Heart left ventricle (tissue), 16 donors: ENCODE measurements at regions not wholly inside any gene's neighbourhood (a gene's known extent, or its start where the extent isn't known, plus 50 kb on each side); places are given as distances from the start of the nearest gene placed in this dataset.

Experiments
- ATAC-seq, 4 donors: fragments of 200-7000 bp; cut with Tn5 transposase; one replicate each; pipeline ENCODE4 v1.9.1; 2020 to 2022; ENCODE audit warnings: moderate library complexity in 4 of 4, mild to moderate bottlenecking in 3 of 4, moderate number of reproducible peaks in 1 of 4
- DNase-seq, 5 donors: peaks; one replicate each; pipeline ENCODE4 v3.0.0-alpha.2; 2020
- H3K27ac ChIP-seq, 12 donors: fragments of 200-600 bp; sonication (generic) in 4 of 12; one replicate each; pipeline versions ENCODE4 v1.5.0 to v1.8.0; 2016 to 2022; ENCODE audit warnings: mild to moderate bottlenecking in 2 of 12
- H3K27me3 ChIP-seq, 9 donors: fragments of 200-600 bp; sonication (generic) in 2 of 9; one replicate each; pipeline versions ENCODE4 v1.5.1 to v1.8.0; 2016 to 2022; ENCODE audit warnings: mild to moderate bottlenecking in 3 of 9
- H3K36me3 ChIP-seq, 9 donors: fragments of 200-600 bp; sonication (generic) in 2 of 9; one replicate each; pipeline versions ENCODE4 v1.5.0 to v1.8.0; 2018 to 2022; ENCODE audit warnings: mild to moderate bottlenecking in 2 of 9
- H3K4me1 ChIP-seq, 12 donors: fragments of 200-600 bp; sonication (generic) in 4 of 12; one replicate each; pipeline versions ENCODE4 v1.5.0 to v1.8.0; 2016 to 2022; ENCODE audit warnings: mild to moderate bottlenecking in 3 of 12
- H3K4me3 ChIP-seq, 12 donors: fragments of 200-600 bp; sonication (generic) in 4 of 12; one replicate each; pipeline versions ENCODE4 v1.5.0 to v1.8.0; 2017 to 2022; ENCODE audit warnings: mild to moderate bottlenecking in 9 of 12, moderate library complexity in 4 of 12
- H3K9me3 ChIP-seq, 12 donors: fragments of 200-600 bp; sonication (generic) in 4 of 12; one replicate each; pipeline versions ENCODE4 v1.5.0 to v1.8.0; 2016 to 2022; ENCODE audit warnings: mild to moderate bottlenecking in 1 of 12
- POLR2A ChIP-seq, 2 donors: fragments of 450-650 bp; IDR thresholded peaks; one replicate each; pipeline ENCODE4 v1.6.1; 2017; ENCODE audit warnings: antibody characterized with exemption in 2 of 2, mild to moderate bottlenecking in 2 of 2, moderate library complexity in 2 of 2
- WGBS, 4 donors: extraction: QIAGEN DNeasy Blood & Tissue Kit in 2 of 4; methylation state at CpG; one replicate each; pipeline versions ENCODE4 v1.1.5 to v1.1.7; 2013 to 2018; 5-methylcytosine and 5-hydroxymethylcytosine counted together
- intact Hi-C, 10 donors: fragments of 100-400 bp; cut with DNase I; formaldehyde crosslinking; loops; one replicate each; pipeline versions ENCODE4 v1.11.1 to v1.14.2; 2022
- TF ChIP-seq, protein P1 (sequence below), 12 donors: fragments of 200-600 bp; sonication (generic) in 4 of 12; IDR thresholded peaks; one replicate each; pipeline versions ENCODE4 v1.5.0 to v1.8.0; 2018 to 2022; ENCODE audit warnings: antibody characterized with exemption in 12 of 12, mild to moderate bottlenecking in 5 of 12
- donor health status: ischemic (EF 13 %, LVEDD 7.1; RV severe dilation, severe dysfunction).
- donor health status: healthy with polysubstance abuse.
- donor health status: DM: no; HTN: yes; CAD: no.
- donor health status: DM: no; HTN: no; CAD: no.
- donor health status: ischemic (EF 25% LVEDD 6.9; RV normal size, moderate dysfunction).
- donor health status: ischemic (EF 25% LVEDD 5.7; RV mildly dilated, moderate dysfunction).
- donor health status: healthy.
- donor health status: DM: yes; HTN: yes; CAD: no.
- donor health status: ischemic (EF 35%, LVEDD 5.7; RV mildly dilated, moderate dysfunction).
- donor health status: nonischemic (EF 11% LVEDD 7.7; RV severe dilation, severe dysfunction).
- donor health status: DM: yes; HTN: yes; CAD: no.
- donor health status: PGD.
- donor health status: ischemic (EF 29% LVEDD 5.4; RV normal size, mild dysfunction).
- donor health status: nonischemic (EF 23%, LVEDD 6.1; RV moderate dilation, normal function).

DNA sequence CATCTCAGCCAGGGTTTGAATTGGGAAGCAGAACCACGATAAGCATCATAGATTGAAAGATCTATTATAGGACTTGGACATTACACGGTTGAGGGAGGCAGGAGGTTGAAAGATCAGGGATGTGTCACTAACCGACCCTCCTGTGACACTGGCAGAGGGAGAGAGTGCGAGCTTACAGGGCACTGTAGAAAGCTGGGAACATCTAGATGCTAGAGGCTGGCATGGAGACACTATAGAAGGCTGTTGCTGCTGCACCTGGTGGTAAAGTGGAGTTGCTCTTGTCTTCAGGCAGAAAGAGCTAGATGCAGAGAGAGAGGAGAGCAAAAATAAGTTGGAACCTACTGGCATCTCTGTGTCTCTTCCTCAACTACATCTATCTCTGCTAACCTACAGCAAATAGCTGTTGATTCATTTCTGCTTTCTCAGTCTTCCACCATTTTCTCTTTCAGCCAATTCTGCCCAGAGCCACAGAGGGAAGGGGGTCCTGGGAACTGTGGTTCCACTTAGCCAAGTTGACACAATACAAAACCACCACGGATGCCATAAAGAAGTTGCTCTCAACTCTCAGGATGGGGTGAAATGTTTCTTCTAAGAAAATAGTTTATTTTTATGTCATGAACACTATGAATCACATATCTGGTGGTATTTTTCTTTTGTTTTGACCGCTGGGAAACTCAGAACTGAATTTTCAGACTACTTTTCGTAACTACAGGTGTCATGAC is 155.9 kb downstream of the ZNF281 start:
- Histone ChIP-seq H3K9me3 (no peaks in the 10 kb centered on the region), H3K4me1 (no peaks in the 10 kb centered on the region), H3K27me3 (no peaks in the 10 kb centered on the region), H3K36me3 (no peaks in the 10 kb centered on the region), H3K4me3 (no peak overlapping the region), H3K27ac (no peak overlapping the region)
- ATAC-seq (no peak), DNase-seq (no peak)
- intact Hi-C loops = no loop called here
- TF ChIP-seq, protein P1, sequence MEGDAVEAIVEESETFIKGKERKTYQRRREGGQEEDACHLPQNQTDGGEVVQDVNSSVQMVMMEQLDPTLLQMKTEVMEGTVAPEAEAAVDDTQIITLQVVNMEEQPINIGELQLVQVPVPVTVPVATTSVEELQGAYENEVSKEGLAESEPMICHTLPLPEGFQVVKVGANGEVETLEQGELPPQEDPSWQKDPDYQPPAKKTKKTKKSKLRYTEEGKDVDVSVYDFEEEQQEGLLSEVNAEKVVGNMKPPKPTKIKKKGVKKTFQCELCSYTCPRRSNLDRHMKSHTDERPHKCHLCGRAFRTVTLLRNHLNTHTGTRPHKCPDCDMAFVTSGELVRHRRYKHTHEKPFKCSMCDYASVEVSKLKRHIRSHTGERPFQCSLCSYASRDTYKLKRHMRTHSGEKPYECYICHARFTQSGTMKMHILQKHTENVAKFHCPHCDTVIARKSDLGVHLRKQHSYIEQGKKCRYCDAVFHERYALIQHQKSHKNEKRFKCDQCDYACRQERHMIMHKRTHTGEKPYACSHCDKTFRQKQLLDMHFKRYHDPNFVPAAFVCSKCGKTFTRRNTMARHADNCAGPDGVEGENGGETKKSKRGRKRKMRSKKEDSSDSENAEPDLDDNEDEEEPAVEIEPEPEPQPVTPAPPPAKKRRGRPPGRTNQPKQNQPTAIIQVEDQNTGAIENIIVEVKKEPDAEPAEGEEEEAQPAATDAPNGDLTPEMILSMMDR (IDR thresholded peaks at IDR 0.05) = no peak
- 86 to 89% (median 87%) methylated on average over 7 of the region's 7 CpGs for WGBS, 4 donors

DNA sequence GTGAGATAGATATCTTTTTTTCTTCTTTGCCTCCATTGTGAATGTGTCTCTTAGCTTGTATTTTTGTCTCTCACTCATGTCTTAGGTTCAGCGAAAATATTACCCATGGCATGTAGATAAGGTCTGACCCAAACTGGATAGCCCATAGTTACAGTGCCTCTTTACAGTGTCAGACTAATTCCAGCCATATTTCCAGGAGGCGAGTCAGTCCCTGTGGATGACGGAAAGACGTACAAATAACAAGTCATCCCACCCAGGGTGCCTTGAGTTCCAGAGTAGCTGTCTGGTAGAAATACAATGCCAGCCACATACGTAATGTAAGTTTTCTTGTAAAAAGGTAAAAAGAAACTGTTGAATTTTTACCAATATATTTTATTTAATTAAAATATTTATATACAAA is 157.3 kb downstream of the ZNF281 start:
- Histone ChIP-seq H3K27me3 (peaks cover 0 to 6% (median 0%) of the 10 kb centered on the region in 9 donors), H3K4me1 (no peaks in the 10 kb centered on the region), H3K4me3 (no peak overlapping the region), H3K36me3 (no peaks in the 10 kb centered on the region), H3K9me3 (no peaks in the 10 kb centered on the region), H3K27ac (no peak overlapping the region)
- ATAC-seq = no peak
- intact Hi-C loops = no loop called here
- TF ChIP-seq, protein P1 (IDR thresholded peaks at IDR 0.05) = no peak
- no peak for TF ChIP-seq POLR2A (IDR thresholded peaks at IDR 0.05)
- whole genome bisulfite sequencing, 4 donors = 80 to 86% (median 81%) methylated on average over 5 of the region's 5 CpGs
- no peak for DNase-seq

GRCh38 chr1:200250469-200250868 is 159.4 kb downstream of the ZNF281 start:
- Histone ChIP-seq H3K4me1 (no peaks in the 10 kb centered on the region), H3K36me3 (no peaks in the 10 kb centered on the region), H3K9me3 (no peaks in the 10 kb centered on the region), H3K4me3 (no peak overlapping the region), H3K27me3 (peaks cover 0 to 11% (median 0%) of the 10 kb centered on the region in 9 donors), H3K27ac (no peak overlapping the region)
- WGBS, 4 donors = 63 to 76% (median 70%) methylated on average over 5 of the region's 5 CpGs
- DNase-seq = no peak
- TF ChIP-seq, protein P1 (IDR thresholded peaks at IDR 0.05) = no peak
- no peak for TF ChIP-seq POLR2A (IDR thresholded peaks at IDR 0.05)
- ATAC-seq = no peak
- intact Hi-C loops = no loop called here

GRCh38 chr1:200248541-200248940 is 161.3 kb downstream of the ZNF281 start:
- Histone ChIP-seq H3K27me3 (peaks cover 0 to 11% (median 0%) of the 10 kb centered on the region in 9 donors), H3K27ac (no peak overlapping the region), H3K9me3 (no peaks in the 10 kb centered on the region), H3K4me3 (no peak overlapping the region), H3K36me3 (no peaks in the 10 kb centered on the region), H3K4me1 (no peaks in the 10 kb centered on the region)
- TF ChIP-seq, protein P1 (IDR thresholded peaks at IDR 0.05) = no peak
- TF ChIP-seq POLR2A (IDR thresholded peaks at IDR 0.05) = no peak
- intact Hi-C loops = no loop called here
- DNase-seq (no peak), ATAC-seq (no peak)
- 79 to 84% (median 83%) methylated on average over 8 of the region's 8 CpGs for WGBS, 4 donors
